Medulla oblongata (tissue), 1 donor: ENCODE measurements at regions not wholly inside any gene's neighbourhood (a gene's known extent, or its start where the extent isn't known, plus 50 kb on each side); places are given as distances from the start of the nearest gene placed in this dataset.
"Not testable (repeated sequence)": the region's sequence is repeated elsewhere in the genome, so short reads cannot be mapped to it uniquely, and the experiment has no call there.

Experiments used
- DNase-seq: peaks from one replicate; pipeline ENCODE4 v3.0.0-alpha.2; 2015; ENCODE audit errors: extremely low spot score

GRCh38 chr10:7069706-7070105, 341.1 kb downstream of the SFMBT2 start:
- DNase-seq = no peak

GRCh38 chr10:7056216-7056615, 354.6 kb downstream of the SFMBT2 start:
- DNase-seq = peak; percentile 30

GRCh38 chr10:7054915-7055314, 355.9 kb downstream of the SFMBT2 start:
- no peak for DNase-seq

- no peak for DNase-seq
Observed at GRCh38 chr10:7053195-7053594, 357.6 kb downstream of the SFMBT2 start.

GRCh38 chr10:7050024-7050423, 360.8 kb downstream of the SFMBT2 start:
- DNase-seq = not testable (repeated sequence)

GRCh38 chr10:7048061-7048460, 362.8 kb downstream of the SFMBT2 start:
- no peak for DNase-seq

GRCh38 chr10:7046615-7047014, 364.2 kb downstream of the SFMBT2 start:
- no peak for DNase-seq

- peak; percentile 58 for DNase-seq
Observed at GRCh38 chr10:7045891-7046599, 364.8 kb downstream of the SFMBT2 start.

GRCh38 chr10:7043055-7043653, 367.7 kb downstream of the SFMBT2 start:
- DNase-seq = no peak

GRCh38 chr10:7042419-7043054, 368.3 kb downstream of the SFMBT2 start:
- no peak for DNase-seq

GRCh38 chr10:7042000-7042399, 368.8 kb downstream of the SFMBT2 start:
- no peak for DNase-seq

- DNase-seq = no peak
Observed at GRCh38 chr10:7040681-7041080, 370.2 kb downstream of the SFMBT2 start.

- no peak for DNase-seq
Observed at GRCh38 chr10:7039859-7040258, 371.0 kb downstream of the SFMBT2 start.

- DNase-seq = no peak
Observed at GRCh38 chr10:7038416-7038815, 372.4 kb downstream of the SFMBT2 start.

GRCh38 chr10:7037434-7037833, 373.4 kb downstream of the SFMBT2 start:
- not testable (repeated sequence) for DNase-seq

- peak; percentile 40 for DNase-seq
Observed at GRCh38 chr10:7036951-7037350, 373.9 kb downstream of the SFMBT2 start.

- no peak for DNase-seq
Observed at GRCh38 chr10:7035126-7035761, 375.6 kb downstream of the SFMBT2 start.

- DNase-seq = no peak
Observed at GRCh38 chr10:7033031-7033430, 377.8 kb downstream of the SFMBT2 start.

GRCh38 chr10:7030134-7030855, 380.5 kb downstream of the SFMBT2 start:
- DNase-seq = no peak

- DNase-seq = no peak
Observed at GRCh38 chr10:7029672-7030071, 381.2 kb downstream of the SFMBT2 start.

GRCh38 chr10:7028809-7029166, 382.0 kb downstream of the SFMBT2 start:
- DNase-seq = no peak
